Skin of body (tissue), 1 donor: ENCODE measurements at regions not wholly inside any gene's neighbourhood (a gene's known extent, or its start where the extent isn't known, plus 50 kb on each side); places are given as distances from the start of the nearest gene placed in this dataset.
"Not testable (repeated sequence)": the region's sequence is repeated elsewhere in the genome, so short reads cannot be mapped to it uniquely, and the experiment has no call there.

Source experiments
- DNase-seq: peaks from one replicate; lab custom pipeline; 2025; lab: John Stamatoyannopoulos, UW

DNA sequence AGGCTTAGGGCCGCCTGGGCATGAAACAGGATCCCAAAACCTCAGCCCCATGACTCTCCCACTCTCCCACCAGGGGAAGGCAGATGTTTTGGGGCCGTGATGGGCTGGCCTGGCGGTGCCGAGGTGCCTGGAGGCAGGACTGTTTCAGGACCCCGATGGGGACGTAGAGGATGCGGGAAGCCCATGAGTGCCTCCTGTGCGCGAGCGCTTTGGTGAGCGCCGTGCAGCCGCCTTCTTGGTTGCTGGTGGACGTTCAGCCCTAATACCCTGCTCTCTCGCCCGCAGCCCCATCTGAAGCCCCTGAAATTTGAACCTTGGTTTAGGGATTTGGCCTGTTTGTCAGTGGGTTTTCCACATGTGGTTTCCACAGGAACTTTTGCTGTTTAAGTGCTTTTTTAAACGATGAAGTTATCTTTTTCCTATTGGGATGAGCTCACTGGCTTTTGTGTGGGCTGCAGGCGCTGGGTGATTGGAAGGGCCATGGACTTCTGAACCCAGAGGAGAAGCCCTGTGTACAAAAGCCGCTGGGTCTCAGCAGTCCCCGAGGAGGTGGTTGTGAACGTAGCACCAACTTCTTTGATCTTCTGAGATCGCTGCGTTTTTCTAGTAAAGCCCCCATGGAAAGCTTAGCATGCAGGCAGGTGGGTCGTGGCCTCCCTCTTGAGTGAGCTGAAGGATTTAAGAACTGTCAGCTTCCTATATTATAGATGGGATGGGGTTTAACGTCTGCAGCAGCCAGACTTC lies 145.7 kb downstream of the NPIPB11 start:
- DNase-seq: not testable (repeated sequence)

DNA sequence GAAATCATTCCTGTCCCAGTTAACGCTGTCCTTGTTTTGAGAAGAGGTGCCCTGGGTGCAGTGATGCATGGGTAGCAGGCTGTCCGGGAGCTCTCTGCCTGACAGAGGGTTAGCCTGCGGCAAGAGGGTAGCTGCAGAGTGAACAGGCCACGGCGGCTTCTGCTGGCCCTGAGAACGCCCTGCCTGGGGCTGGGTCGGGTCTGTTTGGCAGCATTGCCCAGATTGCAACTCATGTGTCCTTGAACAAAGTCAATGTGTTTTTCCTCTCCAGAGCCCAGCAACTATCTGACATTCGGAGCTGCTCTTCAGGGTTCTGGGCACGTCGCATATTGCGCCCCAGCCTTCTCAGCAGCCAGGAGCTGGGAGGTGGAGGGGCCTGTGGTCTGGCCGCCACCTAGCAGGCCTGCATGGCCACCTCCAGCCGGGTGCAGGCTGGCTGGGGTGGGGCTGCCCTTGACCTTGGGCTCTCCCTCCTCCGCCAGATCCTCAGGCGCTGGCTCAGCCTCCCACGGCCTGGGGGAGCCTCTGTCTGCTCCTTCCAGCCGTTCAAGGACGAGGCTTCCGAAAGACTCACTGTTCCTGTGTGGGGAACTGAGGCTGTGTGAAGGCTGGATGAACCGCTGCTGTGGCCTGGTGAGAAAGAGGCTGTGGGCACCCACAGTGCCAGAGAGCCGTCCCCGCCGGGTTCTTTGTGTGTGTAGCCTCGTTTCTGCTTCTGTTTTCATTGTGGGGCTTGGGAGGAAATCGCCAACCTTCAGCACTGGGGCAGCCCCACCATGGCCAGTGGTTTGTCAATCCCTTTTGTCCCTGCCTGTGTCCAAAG lies 146.7 kb downstream of the NPIPB11 start:
- DNase-seq: not testable (repeated sequence)

DNA sequence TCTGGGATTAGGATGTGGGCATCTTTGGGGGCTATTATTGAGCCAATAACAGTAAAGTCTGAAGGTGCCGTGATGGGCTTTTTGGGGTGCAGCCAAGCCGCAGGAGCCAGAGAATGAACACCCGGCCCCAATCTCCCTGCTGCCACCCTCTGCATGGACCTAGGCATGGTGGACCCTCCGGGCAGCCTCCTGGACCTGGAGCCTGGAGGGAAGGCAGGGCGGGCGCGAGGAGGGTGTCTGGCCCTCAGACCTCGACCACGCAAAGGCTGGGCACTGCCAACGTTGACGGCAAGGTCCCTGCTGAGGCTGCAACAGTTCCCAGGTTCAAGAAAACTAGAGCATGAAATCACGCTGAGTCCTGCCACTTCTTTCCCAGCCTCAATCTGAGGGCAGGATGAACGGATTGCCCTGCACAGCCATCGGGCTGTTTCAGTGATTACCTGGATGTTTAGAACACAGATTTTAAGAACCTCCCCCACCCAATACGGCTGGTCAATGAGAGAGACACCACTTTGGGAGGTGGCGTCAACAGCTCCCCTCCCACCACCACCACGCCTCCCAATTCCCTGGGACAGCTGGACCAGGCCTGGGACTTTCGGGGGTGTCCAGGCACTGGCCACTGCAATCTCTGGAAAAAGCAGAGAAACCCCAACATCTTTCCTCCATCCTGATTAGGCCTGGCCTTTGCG lies 147.4 kb downstream of the NPIPB11 start:
- not testable (repeated sequence) for DNase-seq

DNA sequence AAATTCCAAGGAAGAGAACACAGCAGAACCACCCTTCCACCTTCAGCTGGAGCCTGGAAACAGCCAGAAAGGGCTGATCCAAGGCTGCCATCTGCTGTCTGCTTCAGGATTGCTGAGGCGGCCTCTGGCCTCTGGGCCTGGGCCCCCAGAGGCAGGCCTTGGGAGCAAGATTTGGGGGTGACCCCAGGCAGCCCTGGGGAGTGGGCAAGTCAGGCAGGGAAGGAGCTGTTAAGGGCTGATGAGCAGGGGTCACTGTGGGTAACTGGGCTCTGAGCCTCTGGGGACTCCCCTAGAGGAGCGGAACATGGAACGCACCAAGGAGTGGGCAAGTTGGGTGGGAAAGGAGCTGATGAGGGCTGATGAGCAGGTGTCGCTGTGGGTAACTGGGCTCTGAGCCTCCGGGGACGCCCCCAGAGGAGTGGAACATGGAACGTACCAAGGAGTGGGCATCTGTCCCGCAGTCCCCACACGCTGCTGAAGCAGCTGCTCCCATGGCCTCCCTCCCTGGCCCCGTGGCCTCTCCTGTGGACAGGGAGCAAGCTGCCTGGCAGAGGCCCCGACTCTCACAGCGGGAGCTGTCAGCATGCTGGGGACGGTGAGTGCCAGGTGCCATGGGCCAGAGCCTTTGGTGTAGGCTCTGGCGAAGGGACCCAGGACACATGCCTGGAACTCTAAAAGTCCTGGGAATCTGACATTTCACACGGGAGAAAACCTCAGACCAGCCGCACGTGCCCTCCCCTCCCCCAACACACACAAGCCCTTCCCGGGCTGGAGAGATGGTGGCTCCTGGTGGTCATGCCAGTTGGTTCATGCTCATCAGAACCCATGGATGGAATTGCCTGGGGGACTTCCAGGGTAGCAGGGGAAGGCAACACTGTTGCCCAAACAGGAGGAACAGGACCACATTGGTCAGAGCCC lies 148.8 kb downstream of the NPIPB11 start:
- not testable (repeated sequence) for DNase-seq

DNA sequence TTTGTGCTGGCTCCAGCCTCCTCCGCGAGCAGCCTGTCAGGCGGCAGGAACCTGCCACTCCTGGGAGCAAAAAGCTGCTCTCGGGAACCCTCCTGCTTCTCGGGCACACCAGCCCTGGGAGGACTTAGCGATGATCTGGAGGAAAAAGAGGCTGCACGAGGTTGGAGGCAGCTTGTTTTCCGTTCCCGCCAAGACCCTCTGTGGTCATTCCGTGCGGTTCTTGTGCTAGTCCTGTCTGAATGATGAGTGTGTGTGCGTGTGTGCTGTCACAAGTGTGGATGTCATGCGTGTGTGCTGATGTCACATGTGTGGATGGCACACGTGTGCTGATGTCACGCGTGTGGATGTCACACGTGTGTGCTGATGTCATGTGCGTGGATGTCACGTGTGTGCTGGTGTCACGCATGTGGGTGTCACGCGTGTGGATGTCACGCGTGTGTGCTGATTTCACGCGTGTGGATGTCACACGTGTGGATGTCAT lies 150.0 kb downstream of the NPIPB11 start:
- DNase-seq: no peak

DNA sequence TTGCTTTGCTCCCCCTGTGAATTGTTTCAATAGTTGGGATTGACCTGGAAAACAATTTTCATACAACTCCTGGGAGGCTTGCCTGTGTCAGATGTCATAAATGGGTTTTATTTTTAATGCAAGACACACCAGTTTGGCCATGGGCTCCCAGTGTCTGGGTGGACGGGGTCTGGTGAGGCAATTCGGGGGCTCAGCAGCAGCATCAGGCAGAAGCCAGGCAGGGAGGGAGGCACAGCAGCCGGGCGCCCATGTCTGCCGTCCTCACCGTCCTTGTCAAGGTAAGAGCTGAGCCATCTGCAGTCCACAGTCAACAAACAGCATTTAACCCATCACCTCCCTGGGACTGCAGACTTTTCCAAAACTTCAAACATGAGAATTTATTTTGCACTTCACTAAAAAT lies 150.6 kb downstream of the NPIPB11 start:
- not testable (repeated sequence) for DNase-seq

DNA sequence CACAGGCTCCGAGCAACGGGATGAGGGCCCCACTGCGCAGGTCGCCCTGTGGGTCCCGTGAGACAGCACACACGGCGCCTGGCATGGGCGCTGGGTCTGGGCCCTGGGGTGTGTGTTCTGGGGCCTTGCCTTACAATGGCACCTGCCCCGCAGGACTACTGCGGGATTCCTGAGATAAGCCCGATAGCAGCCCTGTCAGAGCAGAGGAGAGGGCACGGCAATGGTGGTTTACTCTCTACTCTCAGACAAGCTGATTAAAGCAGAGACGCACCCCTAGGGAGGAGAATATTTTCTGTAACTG lies 151.1 kb downstream of the NPIPB11 start:
- DNase-seq: not testable (repeated sequence)

DNA sequence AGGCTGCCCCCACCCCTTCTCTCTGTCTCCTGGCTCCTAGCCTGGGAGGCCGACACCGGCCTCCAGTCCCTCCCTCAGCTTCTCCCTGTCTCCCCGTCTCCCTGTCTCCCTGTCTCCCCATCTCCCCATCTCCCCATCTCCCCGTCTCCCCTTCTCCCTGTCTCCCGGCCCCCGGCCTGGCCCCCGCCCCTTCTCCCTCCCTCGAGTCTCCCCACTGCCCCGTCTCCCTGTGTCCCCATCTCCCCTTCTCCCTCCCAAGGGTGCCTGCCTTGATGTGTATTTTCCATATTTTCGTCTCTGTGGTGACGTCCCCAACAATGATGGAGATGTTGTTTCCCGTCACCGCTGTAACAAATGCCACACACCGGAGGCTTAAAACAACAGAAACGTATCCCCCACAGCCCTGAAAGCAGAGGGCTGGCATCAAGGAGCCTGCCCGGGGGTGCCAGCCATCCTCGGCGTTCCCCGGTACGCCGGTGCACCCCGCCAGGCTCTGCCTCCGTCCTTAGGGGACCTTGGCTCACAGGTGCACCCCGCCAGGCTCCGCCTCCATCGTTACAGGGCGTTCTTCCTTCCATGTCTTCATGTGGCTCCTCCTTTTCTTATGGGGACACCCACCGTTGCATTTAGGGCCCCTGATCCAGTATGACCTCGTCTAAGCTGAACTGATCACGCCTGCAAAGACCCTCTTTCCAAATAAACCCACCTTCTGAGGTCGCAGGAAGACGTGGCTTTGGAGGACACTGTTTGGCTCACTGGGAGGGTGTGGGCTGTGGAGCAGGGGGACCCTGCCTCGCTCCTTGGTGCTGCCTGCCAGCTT lies 151.6 kb downstream of the NPIPB11 start:
- no peak for DNase-seq

DNA sequence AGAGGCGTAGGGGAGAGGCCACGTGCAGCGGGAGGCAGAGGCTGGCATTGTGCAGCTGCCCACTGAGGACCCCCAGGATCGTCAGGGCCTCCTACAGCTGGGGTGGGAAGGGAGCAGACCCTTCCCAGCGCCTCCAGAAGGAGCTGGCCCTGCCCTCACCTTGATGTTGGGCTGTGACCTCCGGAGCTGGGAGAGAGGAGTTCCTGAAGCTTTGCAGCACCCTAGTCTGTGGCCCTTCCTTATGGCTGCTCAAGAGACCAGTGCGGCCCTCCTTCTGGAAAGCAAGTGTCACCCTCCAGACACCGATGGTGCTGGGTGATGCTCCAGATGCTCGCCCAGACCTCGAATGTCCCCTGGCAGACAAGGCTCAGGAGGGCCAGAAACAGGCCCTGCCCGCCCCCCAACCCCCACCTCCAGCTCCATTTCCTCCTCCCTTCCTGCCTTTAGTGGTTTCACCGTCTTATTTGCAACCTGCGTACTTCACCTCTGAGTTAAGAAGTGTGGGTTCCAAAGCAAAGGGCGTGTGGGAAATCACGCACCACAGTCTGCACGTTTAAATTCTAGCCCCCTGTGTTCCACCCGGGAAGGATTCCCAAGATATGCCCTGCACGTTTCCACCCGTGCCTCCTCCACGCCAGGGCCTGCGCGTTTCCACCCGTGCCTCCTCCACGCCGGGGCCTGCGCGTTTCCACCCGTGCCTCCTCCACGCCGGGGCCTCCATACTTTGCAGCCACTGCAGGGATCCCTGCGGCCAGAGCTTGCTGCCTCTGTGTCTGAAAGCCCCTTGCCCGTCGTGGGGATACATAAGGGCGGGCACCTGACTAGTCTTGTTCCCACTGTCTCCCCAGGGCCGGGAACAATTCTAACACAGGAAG lies 152.6 kb downstream of the NPIPB11 start:
- DNase-seq: not testable (repeated sequence)

DNA sequence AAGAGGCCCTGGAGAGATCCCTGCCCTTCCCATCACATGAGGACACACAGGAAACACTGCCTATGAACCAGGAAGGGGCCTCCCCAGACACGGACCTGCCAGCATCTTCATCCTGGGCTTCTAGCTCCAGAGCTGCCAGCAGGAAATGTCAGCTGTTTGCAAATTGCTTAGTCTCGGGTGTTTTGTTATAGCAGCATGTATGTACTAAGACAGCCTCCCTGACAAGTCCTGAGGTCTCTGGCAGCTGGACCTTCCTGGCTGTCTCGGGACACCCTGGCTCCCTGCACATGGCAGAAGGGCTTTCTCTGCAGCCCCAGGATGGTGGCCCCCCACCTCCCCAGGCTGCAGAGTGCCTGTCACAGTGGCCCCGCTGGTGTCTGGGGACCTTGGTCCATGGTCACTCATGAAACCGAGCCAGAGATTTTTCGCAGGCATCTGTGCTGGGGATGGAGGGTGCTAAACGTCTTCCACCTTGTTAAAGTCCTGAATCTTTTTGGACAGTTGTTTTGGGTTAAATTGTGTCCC lies 153.4 kb downstream of the NPIPB11 start:
- DNase-seq: not testable (repeated sequence)

DNA sequence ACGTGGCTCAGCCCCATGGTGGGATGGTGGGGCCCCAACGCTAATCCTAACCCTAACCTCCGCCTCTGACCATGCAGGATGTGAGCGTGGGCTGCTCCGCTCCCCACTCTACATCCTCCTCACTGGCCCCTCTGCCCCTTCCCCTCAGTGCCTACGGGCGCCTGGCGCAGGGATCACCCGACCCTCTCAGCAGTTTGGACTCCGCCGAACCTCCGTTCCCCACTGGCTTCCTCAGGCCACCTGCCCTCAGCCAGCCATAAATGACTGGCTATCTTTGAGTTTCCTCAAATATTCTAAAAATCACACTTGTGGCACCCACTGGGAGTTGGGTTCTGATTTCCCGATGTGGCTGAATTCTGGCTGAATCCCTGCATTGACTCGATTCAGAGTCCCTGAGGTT lies 154.2 kb downstream of the NPIPB11 start:
- not testable (repeated sequence) for DNase-seq

DNA sequence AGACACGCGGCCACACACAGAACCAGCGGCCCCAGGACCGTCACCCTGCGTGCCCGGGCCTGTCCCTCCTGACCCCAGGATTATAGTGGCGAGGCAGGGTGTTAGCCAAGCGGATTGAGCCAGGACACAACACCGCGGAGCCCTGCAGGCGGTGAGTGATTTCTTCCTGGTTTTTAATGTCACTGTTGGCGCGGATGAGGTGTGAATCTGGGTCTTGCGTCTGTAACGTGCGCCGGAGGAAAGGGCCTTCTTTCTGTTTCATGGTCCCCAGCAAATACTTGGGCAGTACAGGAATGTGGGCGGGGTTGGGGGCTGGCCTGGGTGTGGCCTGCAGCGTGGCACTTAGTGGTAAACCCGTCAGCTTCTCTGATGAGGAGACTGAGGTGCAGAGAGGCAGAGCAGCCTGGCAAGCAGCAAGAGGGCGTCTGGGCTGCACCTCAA lies 154.9 kb downstream of the NPIPB11 start:
- not testable (repeated sequence) for DNase-seq

DNA sequence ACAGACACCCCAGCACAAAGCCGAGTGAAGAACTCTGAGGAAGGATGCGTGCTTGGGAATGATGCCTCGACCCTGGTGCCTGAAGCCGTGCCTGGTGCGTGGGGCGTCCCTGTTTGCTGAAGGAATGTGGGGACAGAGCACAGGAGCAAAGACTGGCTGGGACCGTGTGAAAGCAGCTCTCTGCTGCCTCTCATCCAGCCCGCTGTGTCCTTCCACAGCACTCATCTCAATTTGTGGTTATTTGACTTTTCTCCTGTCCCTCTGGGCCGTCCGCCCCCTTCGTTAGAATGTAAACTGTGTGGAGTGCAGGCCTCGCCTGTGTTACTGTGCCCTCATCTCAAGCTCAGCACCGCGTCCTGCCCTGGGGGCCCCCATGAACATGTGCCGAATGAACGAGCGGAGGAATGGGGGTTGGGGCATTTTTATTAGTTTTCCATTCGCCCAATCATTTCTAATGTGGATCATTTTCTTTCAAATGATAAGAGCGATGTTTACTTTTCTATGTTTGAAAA lies 155.5 kb downstream of the NPIPB11 start:
- DNase-seq: not testable (repeated sequence)

DNA sequence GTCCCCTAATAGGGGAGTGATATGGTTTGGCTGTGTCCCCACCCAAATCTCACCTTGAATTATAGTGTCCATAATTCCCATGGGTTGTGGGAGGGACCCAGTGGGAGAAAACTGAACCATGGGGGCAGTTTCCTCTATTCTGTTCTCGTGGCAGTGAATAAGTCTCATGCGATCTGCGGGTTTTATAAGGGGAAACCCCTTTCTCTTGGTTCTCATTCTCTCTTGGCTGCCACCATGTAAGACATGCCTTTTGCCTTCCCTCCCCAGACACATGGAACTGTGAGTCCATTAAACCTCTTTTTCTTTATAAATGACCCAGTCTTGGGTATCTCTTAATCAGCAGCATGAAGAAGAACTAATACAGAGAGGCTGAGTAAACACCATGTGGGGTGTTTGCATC lies 156.0 kb downstream of the NPIPB11 start:
- DNase-seq: not testable (repeated sequence)

DNA sequence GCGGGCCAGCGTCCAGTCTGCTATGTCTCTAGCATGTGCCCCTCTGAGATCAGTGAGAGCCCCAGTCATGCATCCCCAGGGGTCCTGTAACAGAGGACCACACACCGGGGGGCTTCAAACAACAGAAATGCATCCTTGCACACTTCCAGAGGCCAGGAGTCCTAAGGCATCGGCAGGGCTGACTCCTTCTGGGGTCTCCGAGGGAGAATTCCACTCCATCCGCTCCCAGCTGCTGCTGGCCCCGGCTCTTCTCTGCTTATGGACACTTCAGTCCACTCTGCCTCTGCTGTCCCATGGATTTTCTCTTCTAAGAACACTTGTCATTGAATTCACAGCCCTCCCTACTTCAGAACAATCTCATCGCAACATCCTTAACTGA lies 157.6 kb downstream of the NPIPB11 start:
- DNase-seq: not testable (repeated sequence)

DNA sequence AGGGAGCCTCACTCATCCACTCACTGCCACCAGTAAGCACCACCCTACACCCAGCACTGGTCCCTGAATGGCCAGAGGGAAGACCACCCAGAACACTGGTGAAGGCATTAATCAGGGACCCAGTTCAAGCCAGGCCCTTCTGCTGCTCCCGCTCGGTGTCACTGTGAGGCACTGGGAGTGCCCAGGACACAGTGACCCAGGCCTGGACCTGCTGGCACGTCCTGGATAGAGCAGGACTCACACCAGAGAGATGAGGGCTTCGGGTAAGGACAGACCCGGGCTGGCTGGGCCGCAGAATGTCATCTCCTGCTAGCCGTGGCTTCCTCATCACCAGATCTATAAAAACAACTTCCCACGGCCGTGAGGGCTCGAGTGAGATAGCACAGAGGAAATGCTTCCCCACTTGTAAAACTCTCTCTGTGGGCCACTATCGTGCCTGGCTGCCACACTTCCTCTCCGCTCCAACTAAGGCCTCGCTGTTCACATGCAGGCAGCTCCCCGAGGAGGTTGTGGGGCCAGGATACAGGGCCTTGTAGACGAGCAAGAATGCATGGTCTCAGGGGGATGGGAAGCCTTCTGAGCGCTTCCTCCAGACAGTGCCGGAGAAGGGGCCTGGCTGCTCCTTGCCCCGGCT lies 158.1 kb downstream of the NPIPB11 start:
- not testable (repeated sequence) for DNase-seq

DNA sequence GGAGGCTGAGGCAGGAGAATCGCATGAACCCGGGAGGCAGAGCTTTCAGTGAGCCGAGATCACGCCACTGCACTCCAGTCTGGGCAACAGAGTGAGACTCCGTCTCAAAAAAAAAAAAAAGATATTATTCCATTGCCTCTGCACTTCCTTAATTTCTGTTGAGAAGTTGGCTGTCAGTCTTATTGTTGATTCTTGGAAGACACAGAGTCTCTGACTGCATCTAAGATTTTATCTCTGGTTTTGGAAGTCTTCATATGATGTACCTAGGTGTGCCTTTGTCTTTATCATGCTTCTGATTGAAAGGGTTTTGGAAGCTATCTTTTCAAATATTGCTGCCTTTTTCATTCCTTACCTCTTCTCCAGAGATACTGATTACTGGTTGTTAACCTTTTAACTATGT lies 160.4 kb downstream of the NPIPB11 start:
- DNase-seq: not testable (repeated sequence)

DNA sequence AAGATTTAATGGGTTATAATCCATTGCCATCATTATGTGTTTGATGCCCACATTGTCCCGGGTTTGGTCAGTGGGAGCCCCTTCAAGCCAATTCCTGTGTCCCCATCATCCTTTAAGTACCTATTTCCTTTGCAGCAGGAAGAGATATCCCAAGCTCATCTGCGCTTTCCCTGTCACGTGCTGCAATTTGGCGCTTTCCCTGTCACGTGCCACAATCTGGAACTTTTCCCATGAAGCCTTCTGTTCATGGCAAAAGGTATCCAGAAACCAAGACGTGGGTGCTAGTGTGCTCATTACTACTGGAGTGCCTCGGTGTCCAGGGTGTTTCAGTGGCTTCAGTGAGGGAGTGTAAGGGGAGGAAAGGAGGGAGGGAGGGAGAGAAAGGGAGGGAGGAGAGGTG lies 168.5 kb downstream of the NPIPB11 start:
- DNase-seq: no peak
